Omental fat pad (tissue), 3 donors: ENCODE measurements at regions not wholly inside any gene's neighbourhood (a gene's known extent, or its start where the extent isn't known, plus 50 kb on each side); places are given as distances from the start of the nearest gene placed in this dataset.

Source experiments
- ATAC-seq: fragments of 150-250 bp; one replicate; pipeline ENCODE4 v1.9.1; 2016; ENCODE audit warnings: mild to moderate bottlenecking, moderate library complexity; ENCODE audit not compliant: low FRiP score
- DNase-seq: peaks from one replicate; pipeline ENCODE4 v3.0.0-alpha.2; 2019; ENCODE audit warnings: low spot score
- TF ChIP-seq, protein P1 (sequence below), 3 donors: fragments of 450-650 bp; IDR thresholded peaks; one replicate each; pipeline ENCODE4 v1.5.1; 2016 to 2017; ENCODE audit warnings: antibody characterized with exemption in 3 of 3, mild to moderate bottlenecking in 3 of 3, moderate library complexity in 2 of 3

DNA sequence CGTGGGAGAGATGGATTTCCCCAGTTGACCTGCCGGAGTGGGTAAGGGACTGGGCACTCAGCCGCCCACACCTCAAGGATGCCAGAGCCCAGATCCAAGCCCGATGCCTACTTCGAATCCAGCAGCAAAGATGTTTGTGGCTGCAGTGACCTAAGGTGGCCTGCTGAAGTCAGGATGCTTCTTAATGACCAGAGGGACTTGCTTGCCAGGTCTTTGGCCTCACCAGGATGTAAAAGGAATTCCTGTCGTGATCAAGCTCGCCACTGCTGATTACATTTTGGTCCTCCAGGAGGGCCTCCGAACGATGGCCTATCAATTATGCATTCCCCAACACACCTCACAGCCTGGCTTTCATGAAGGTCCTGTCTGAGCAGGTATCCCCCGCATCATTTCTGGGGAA is 349.5 kb upstream of the ZMIZ1 start:
- no peak for DNase-seq
- TF ChIP-seq, protein P1, sequence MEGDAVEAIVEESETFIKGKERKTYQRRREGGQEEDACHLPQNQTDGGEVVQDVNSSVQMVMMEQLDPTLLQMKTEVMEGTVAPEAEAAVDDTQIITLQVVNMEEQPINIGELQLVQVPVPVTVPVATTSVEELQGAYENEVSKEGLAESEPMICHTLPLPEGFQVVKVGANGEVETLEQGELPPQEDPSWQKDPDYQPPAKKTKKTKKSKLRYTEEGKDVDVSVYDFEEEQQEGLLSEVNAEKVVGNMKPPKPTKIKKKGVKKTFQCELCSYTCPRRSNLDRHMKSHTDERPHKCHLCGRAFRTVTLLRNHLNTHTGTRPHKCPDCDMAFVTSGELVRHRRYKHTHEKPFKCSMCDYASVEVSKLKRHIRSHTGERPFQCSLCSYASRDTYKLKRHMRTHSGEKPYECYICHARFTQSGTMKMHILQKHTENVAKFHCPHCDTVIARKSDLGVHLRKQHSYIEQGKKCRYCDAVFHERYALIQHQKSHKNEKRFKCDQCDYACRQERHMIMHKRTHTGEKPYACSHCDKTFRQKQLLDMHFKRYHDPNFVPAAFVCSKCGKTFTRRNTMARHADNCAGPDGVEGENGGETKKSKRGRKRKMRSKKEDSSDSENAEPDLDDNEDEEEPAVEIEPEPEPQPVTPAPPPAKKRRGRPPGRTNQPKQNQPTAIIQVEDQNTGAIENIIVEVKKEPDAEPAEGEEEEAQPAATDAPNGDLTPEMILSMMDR (IDR thresholded peaks at IDR 0.05): no peak
- ATAC-seq: no peak

DNA sequence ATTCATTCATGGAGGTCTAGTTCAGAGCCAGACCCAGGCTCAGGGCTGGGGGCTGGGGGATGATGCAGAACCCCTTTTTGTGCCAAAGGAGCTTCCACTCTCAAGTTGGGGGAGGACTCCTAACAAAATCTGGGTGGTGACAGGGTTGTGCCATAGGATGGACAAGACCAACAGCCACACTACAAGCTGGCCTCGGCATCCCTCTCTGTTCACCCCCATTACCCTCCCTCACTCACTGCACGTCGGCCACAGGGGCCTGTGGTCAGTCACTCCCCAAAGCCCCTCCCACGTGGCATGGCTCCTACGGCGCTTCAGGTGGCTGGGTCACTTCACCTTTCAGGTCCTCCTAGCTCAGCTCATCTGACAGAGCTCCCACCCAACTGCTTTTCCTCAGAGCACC is 348.7 kb upstream of the ZMIZ1 start:
- TF ChIP-seq, protein P1 (IDR thresholded peaks at IDR 0.05): no peak
- ATAC-seq (no peak), DNase-seq (no peak)

DNA sequence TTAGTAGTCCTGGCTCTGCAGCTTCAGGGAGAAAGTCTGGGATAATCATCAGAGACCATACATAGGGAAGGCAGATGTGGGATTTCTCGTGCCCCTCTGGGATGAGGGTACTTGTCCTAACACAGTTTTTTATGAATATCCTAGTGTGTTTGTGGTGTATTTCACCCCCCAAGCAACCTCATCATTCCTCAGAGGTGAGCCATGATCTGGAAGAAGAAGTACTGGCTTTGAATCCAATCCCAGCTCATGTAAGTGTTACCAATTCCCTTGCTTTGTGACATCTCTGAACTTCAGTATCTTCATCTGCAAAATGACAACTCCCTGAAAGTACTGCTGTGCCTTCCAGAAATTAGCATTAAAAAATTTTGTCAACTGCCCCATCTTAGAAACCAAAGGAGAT is 347.5 kb upstream of the ZMIZ1 start:
- ATAC-seq: no peak
- no peak for DNase-seq
- TF ChIP-seq, protein P1 (IDR thresholded peaks at IDR 0.05): no peak

DNA sequence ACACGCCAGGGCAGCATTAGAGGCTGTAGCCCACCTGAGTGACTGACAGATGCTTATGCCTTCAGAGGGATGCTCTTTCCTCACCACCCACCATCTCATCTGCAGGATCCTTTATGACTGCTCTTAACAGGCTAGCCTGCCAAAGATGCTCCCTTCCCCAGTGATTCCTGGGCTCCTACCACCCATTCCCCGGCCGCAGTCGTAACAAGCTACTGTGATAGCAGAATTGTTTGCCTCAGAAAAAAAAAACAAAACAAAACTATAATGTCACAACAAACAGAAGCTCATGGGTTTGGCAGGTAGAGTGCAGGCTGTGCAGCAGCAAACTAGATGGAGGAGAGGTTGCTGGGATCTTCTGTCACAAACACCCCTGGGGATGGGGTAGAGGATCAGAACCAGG is 343.9 kb upstream of the ZMIZ1 start:
- no peak for DNase-seq
- no peak for ATAC-seq
- TF ChIP-seq, protein P1 (IDR thresholded peaks at IDR 0.05): no peak

DNA sequence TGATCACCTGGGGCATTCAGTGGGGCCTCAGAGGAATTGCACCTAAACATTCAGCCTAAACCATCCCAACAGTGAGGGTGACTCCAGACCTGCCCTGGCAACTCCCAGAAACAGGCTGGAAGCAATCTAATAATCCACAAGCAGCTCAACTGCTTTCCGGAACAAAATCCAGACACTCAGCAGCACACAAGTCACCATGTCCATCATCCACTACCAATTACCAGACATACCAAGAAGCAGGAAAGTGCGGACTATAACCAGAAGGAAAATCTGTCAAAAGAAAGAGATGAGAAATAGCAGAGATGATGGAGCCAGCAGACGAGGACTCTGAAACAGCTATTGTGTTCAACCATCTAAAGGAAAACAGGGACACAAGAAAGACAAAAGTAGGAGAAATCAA is 342.6 kb upstream of the ZMIZ1 start:
- no peak for ATAC-seq
- TF ChIP-seq, protein P1 (IDR thresholded peaks at IDR 0.05): no peak
- no peak for DNase-seq

DNA sequence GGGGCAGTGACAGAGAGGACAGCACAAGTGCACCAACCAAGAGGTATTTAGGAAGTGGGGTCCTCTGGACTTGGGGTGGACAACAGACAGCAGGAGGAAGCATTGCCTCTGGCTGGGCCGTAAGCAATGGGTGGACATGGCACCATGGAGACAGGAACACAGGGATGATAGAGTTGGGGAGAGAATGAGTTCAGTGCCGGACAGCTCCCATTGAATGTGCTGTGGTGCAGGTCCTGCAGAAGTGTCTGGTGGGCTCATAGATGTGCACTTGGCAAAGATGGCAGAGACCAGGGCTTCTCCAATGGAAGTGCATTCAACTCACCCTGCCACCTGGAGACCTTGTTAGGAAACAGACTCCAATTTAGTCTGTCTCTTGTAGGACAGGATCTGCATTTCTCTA is 341.5 kb upstream of the ZMIZ1 start:
- TF ChIP-seq, protein P1 (IDR thresholded peaks at IDR 0.05): no peak
- DNase-seq (no peak), ATAC-seq (no peak)

DNA sequence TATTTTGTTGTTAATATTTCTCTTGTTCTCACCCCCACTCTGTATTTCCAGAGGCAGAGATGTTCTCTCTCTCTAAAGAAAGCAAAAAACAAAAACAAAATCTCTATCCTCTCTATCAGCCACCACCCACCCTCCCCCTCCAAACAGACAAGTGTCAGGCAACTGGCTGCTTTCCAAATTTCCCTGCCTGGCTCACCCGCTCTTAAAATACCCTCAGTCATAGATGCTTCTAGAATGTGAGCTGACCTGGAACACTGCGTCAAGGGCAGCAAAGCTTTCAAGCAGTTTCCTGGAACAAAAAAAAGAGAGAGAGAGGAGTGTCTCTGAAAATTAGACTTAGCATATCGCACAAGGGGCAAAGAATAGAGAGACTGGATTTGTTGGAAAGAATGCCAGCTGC is 341.0 kb upstream of the ZMIZ1 start:
- TF ChIP-seq, protein P1 (IDR thresholded peaks at IDR 0.05): no peak
- DNase-seq (no peak), ATAC-seq (no peak)
